ENCODE measurements at regions not wholly inside any gene's neighbourhood (a gene's known extent, or its start where the extent isn't known, plus 50 kb on each side); places are given as distances from the start of the nearest gene placed in this dataset.

DNA sequence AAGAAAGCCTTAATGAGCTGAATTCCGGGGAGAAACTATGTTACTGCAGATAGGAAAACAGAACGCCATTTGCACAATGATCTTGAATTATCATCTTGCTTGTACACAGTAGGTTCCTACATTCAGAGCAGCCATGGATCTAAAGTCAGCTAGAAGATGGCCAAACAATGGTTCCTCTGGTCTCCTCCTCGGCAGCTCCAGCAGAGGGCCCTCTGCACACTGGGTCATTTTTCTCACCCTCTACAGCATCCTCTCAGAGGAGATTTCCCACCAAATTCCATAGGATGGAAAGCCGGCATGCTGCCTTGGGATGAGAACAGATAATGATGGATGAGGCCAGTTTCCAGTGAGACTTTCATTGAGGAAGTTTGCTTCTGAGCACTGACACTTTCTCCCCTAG is 308.5 kb upstream of the NFE2L3 start:
- Histone ChIP-seq H3K27ac (no peak overlapping the region), H3K4me3 (no peak overlapping the region), H3K36me3 (no peaks in the 10 kb centered on the region), H3K27me3 (peaks cover 0 to 3% of the 10 kb centered on the region in 2 donors), H3K9me3 (no peaks in the 10 kb centered on the region), H3K4me1 (peaks cover 0 to 46% (median 2%) of the 10 kb centered on the region in 4 donors)
- DNase-seq (ENCODE audit: low spot score in 2 of 2), result no peak
- no peak for TF ChIP-seq EP300 (IDR thresholded peaks at IDR 0.05)
- TF ChIP-seq CTCF (IDR thresholded peaks at IDR 0.05), result no peak
- TF ChIP-seq POLR2A (IDR thresholded peaks at IDR 0.05), result no peak
- WGBS, 2 donors, result 79 to 82% methylated on average over 4 of the region's 4 CpGs

GRCh38 chr7:25844102-25844870 is 307.7 kb upstream of the NFE2L3 start:
- Histone ChIP-seq H3K36me3 (no peaks in the 10 kb centered on the region), H3K9me3 (no peaks in the 10 kb centered on the region), H3K27ac (no peak overlapping the region), H3K4me3 (no peak overlapping the region), H3K4me1 (peaks cover 0 to 54% (median 4%) of the 10 kb centered on the region in 4 donors), H3K27me3 (peaks cover 0 to 3% of the 10 kb centered on the region in 2 donors)
- WGBS, 2 donors, result 58 to 60% methylated on average over 6 of the region's 6 CpGs
- TF ChIP-seq POLR2A (IDR thresholded peaks at IDR 0.05) (no peak), EP300 (IDR thresholded peaks at IDR 0.05) (no peak), CTCF (IDR thresholded peaks at IDR 0.05) (no peak)
- DNase-seq (ENCODE audit: low spot score in 2 of 2), result no peak

GRCh38 chr7:25845464-25845863 is 306.5 kb upstream of the NFE2L3 start:
- TF ChIP-seq POLR2A (IDR thresholded peaks at IDR 0.05) (no peak), CTCF (IDR thresholded peaks at IDR 0.05) (no peak), EP300 (IDR thresholded peaks at IDR 0.05) (no peak)
- no peaks in the 10 kb centered on the region for H3K36me3 ChIP-seq
- DNase-seq (ENCODE audit: low spot score in 2 of 2), result no peak
- 89 to 92% methylated on average over 5 of the region's 5 CpGs for WGBS, 2 donors
- no peak overlapping the region for H3K4me3 ChIP-seq
- H3K4me1 ChIP-seq, result peaks cover 0 to 63% (median 6%) of the 10 kb centered on the region in 4 donors
- H3K27me3 ChIP-seq, result peaks cover 0 to 4% of the 10 kb centered on the region in 2 donors
- H3K27ac ChIP-seq, result peak overlapping the region in 1 of 4 donors; percentile 90
- no peaks in the 10 kb centered on the region for H3K9me3 ChIP-seq

- Histone ChIP-seq H3K9me3 (no peaks in the 10 kb centered on the region), H3K4me3 (no peak overlapping the region), H3K27ac (peak overlapping the region in 2 of 4 donors; percentile 58 to 90), H3K4me1 (peaks cover 4 to 76% (median 9%) of the 10 kb centered on the region in 4 donors), H3K36me3 (no peaks in the 10 kb centered on the region), H3K27me3 (peaks cover 0 to 16% of the 10 kb centered on the region in 2 donors)
- peak; percentile 72 to 75 for DNase-seq (ENCODE audit: low spot score in 2 of 2)
- TF ChIP-seq CTCF (IDR thresholded peaks at IDR 0.05) (no peak), EP300 (IDR thresholded peaks at IDR 0.05) (peak in 1 of 2 donors; percentile 78)
- WGBS, 2 donors, result 21 to 28% methylated on average over 5 of the region's 5 CpGs
Observed at GRCh38 chr7:25846722-25847121, 305.3 kb upstream of the NFE2L3 start.

GRCh38 chr7:25847336-25848070 is 304.5 kb upstream of the NFE2L3 start:
- peaks cover 4 to 78% (median 15%) of the 10 kb centered on the region in 4 donors for H3K4me1 ChIP-seq

More at GRCh38 chr7:25847336-25848070, 304.5 kb upstream of the NFE2L3 start:
- TF ChIP-seq POLR2A (IDR thresholded peaks at IDR 0.05) (no peak), EP300 (IDR thresholded peaks at IDR 0.05) (no peak), CTCF (IDR thresholded peaks at IDR 0.05) (no peak)
- peaks cover 0 to 22% of the 10 kb centered on the region in 2 donors for H3K27me3 ChIP-seq
- no peaks in the 10 kb centered on the region for H3K9me3 ChIP-seq
- peak overlapping the region in 3 of 4 donors; percentile 17 to 90 (median 58) for H3K27ac ChIP-seq
- no peaks in the 10 kb centered on the region for H3K36me3 ChIP-seq
- H3K4me3 ChIP-seq, result no peak overlapping the region
- 66 to 70% methylated on average over 6 of the region's 6 CpGs for WGBS, 2 donors
- no peak for DNase-seq (ENCODE audit: low spot score in 2 of 2)
